HepG2 (cell line): ENCODE measurements at regions not wholly inside any gene's neighbourhood (a gene's known extent, or its start where the extent isn't known, plus 50 kb on each side); places are given as distances from the start of the nearest gene placed in this dataset.

Source experiments
- ATAC-seq: fragments of 200-7000 bp; cut with Tn5 transposase; 3 replicates; pipeline ENCODE4 v1.9.1; 2020; ENCODE audit warnings: mild to moderate bottlenecking, moderate library complexity
- BruUV-seq: library from RNA; stranded (reverse); fragments of 400-500 nt; replicated peaks from 2 replicates; lab custom pipeline; 2021; lab: Mats Ljungman, UMichigan
- CTCF ChIA-PET: fragments of 300-600 bp; formaldehyde crosslinking; extraction: SDS; loops from one replicate; lab custom pipeline; 2021; ENCODE audit warnings: low total read pairs, inconsistent platforms, low intra/inter-chr PET ratio; lab: Yijun Ruan, JAX
- POLR2A ChIA-PET: fragments of 350-600 bp; sonication (Branson Sonifier 250); formaldehyde crosslinking; loops from one replicate; lab custom pipeline; 2020; ENCODE audit warnings: antibody characterized with exemption, inconsistent platforms; lab: Yijun Ruan, JAX
- DNase-seq: peaks from one replicate; pipeline ENCODE4 v3.0.0-alpha.2; 2015; ENCODE audit warnings: low spot score
- FAIRE-seq: peaks from 3 replicates; lab custom pipeline; 2011; peaks lifted over from hg19 to GRCh38; lab: Jason Lieb, UNC
- H2AFZ ChIP-seq: one replicate; pipeline ENCODE4 v1.6.1; 2011; ENCODE audit warnings: low read length, inconsistent platforms
- H3K27ac ChIP-seq: fragments of 300-600 bp; 3 replicates; pipeline ENCODE4 v1.8.0; 2011; ENCODE audit warnings: mixed run types, mild to moderate bottlenecking, mixed read lengths, low read length, inconsistent platforms; ENCODE audit not compliant: insufficient read depth; ENCODE audit errors: extremely low read length
- H3K27me3 ChIP-seq, 2 experiments: fragments of 200-600 bp in 1 of 2; 2 replicates in 1 of 2; 3 replicates in 1 of 2; pipeline versions ENCODE4 v1.6.0 to v1.8.0; 2011; ENCODE audit warnings: low read length in 2 of 2, mild to moderate bottlenecking in 2 of 2, moderate library complexity in 2 of 2, inconsistent platforms in 1 of 2; ENCODE audit not compliant: insufficient read depth in 2 of 2, control insufficient read depth in 1 of 2
- H3K36me3 ChIP-seq, 2 experiments: fragments of 200-600 bp in 1 of 2; replicated peaks in 1 of 2; 2 replicates in 1 of 2; 3 replicates in 1 of 2; pipeline versions ENCODE4 v1.5.1 to v1.8.0; 2011; ENCODE audit warnings: low read length in 2 of 2, inconsistent platforms in 1 of 2; ENCODE audit not compliant: insufficient read depth in 2 of 2, control insufficient read depth in 1 of 2
- H3K4me1 ChIP-seq: 2 replicates; pipeline ENCODE4 v1.5.1; 2012; ENCODE audit warnings: low read length, inconsistent platforms; ENCODE audit not compliant: insufficient read depth
- H3K4me2 ChIP-seq: 2 replicates; pipeline ENCODE4 v1.6.0; 2011; ENCODE audit warnings: low read depth, low read length, inconsistent platforms
- H3K4me3 ChIP-seq, 3 experiments: fragments of 200-600 bp in 1 of 3; sonication (generic), shearing (Covaris generic) in 1 of 3; replicated peaks in 1 of 3; 2 replicates each; pipeline ENCODE4 v1.5.1; 2011 to 2016; ENCODE audit warnings: low read length in 3 of 3, inconsistent platforms in 2 of 3, low read depth in 2 of 3, mild to moderate bottlenecking in 2 of 3, control low read depth in 1 of 3, mixed read lengths in 1 of 3; ENCODE audit not compliant: insufficient read depth in 1 of 3
- H3K79me2 ChIP-seq: one replicate; pipeline ENCODE4 v1.6.1; 2011; ENCODE audit warnings: low read length, inconsistent platforms; ENCODE audit not compliant: insufficient read depth
- H3K9ac ChIP-seq: 2 replicates; pipeline ENCODE4 v1.6.0; 2011; ENCODE audit warnings: mild to moderate bottlenecking, low read depth, low read length, inconsistent platforms; ENCODE audit not compliant: insufficient read depth
- H3K9me3 ChIP-seq: 2 replicates; pipeline ENCODE4 v1.5.1; 2012; ENCODE audit warnings: mild to moderate bottlenecking, low read length
- H4K20me1 ChIP-seq: 2 replicates; pipeline ENCODE4 v1.6.0; 2011; ENCODE audit warnings: inconsistent platforms, mild to moderate bottlenecking, low read length, moderate library complexity; ENCODE audit not compliant: insufficient read depth
- AGO1 ChIP-seq: fragments of 200-400 bp; formaldehyde crosslinking; IDR thresholded peaks from 2 replicates; pipeline ENCODE4 v1.6.1; 2017; ENCODE audit warnings: mild to moderate bottlenecking, low read depth, low read length, moderate library complexity; ENCODE audit not compliant: poor library complexity, severe bottlenecking
- ATF4 ChIP-seq, 2 experiments: fragments of 450-650 bp in 1 of 2; sonication (generic) in 1 of 2; formaldehyde crosslinking; IDR thresholded peaks; 2 replicates each; pipeline versions ENCODE4 v1.5.0 to v1.8.0; 2020 to 2022; ENCODE audit warnings: mild to moderate bottlenecking in 1 of 2, missing genetic modification reagents in 1 of 2
- GPBP1L1 ChIP-seq: sonication (generic); formaldehyde crosslinking; IDR thresholded peaks from 2 replicates; pipeline ENCODE4 v1.5.0; 2020; ENCODE audit warnings: mild to moderate bottlenecking, missing genetic modification reagents
- HINFP ChIP-seq: sonication (generic); formaldehyde crosslinking; IDR thresholded peaks from 2 replicates; pipeline ENCODE4 v1.4.0; 2020; ENCODE audit warnings: low read depth, mild to moderate bottlenecking, missing genetic modification reagents
- MAF1 ChIP-seq: sonication (generic); formaldehyde crosslinking; IDR thresholded peaks from 2 replicates; pipeline ENCODE4 v1.5.0; 2020; ENCODE audit warnings: missing genetic modification reagents, borderline replicate concordance
- RFX1 ChIP-seq: fragments of 450-650 bp; IDR thresholded peaks from 2 replicates; pipeline ENCODE4 v1.6.1; 2017
- TFAP4 ChIP-seq: sonication (generic); IDR thresholded peaks from 2 replicates; pipeline ENCODE4 v1.6.1; 2016; ENCODE audit warnings: low read depth, borderline replicate concordance
- ZBTB1 ChIP-seq: sonication (generic); formaldehyde crosslinking; IDR thresholded peaks from 2 replicates; pipeline ENCODE4 v1.4.0; 2020; ENCODE audit warnings: missing genetic modification reagents, borderline replicate concordance
- ZFP62 ChIP-seq: sonication (generic); formaldehyde crosslinking; IDR thresholded peaks from 2 replicates; pipeline ENCODE4 v1.4.0; 2020; ENCODE audit warnings: missing genetic modification reagents
- ZNF276 ChIP-seq: sonication (generic); formaldehyde crosslinking; IDR thresholded peaks from 2 replicates; pipeline ENCODE4 v1.4.0; 2020; ENCODE audit warnings: mild to moderate bottlenecking, low read depth, missing genetic modification reagents
- ZNF414 ChIP-seq: sonication (generic); formaldehyde crosslinking; IDR thresholded peaks from 2 replicates; pipeline ENCODE4 v1.5.0; 2020; ENCODE audit warnings: missing genetic modification reagents
- ZNF44 ChIP-seq: sonication (generic); formaldehyde crosslinking; IDR thresholded peaks from 2 replicates; pipeline ENCODE4 v1.5.1; 2020; ENCODE audit warnings: mild to moderate bottlenecking, missing genetic modification reagents
- WGBS: methylation state at CpG from one replicate; pipeline ENCODE4 v1.1.6; 2017; ENCODE audit warnings: low lambda C conversion rate; 5-methylcytosine and 5-hydroxymethylcytosine counted together
- in situ Hi-C: cut with HindIII; loops from 2 replicates; pipeline ENCODE4 v1.10.0; 2017; ENCODE audit warnings: low pct_unique_long_range_greater_than_20kb; ENCODE audit not compliant: extremely low pct_ligation_motif_present
- intact Hi-C: fragments of 100-400 bp; cut with micrococcal nuclease; formaldehyde crosslinking; loops from one replicate; pipeline ENCODE4 v1.10.0; 2022; ENCODE audit not compliant: unreplicated experiment

- intact Hi-C loops (no loop called here), in situ Hi-C loops (no loop called here)
- ChIA-PET CTCF (no interaction called here), POLR2A (no interaction called here)
- FAIRE-seq (no peak), ATAC-seq (no peak), DNase-seq (no peak)
- WGBS = 3% methylated on average over 1 of the region's 1 CpG
- H3K4me3 ChIP-seq = no peak overlapping the region
- no peaks in the 10 kb centered on the region for H3K4me1 ChIP-seq
- H3K4me2 ChIP-seq = no peak overlapping the region
- no peaks in the 10 kb centered on the region for H3K36me3 ChIP-seq
- H3K27me3 ChIP-seq = no peaks in the 10 kb centered on the region
- no TSS peak for BruUV-seq
- H4K20me1 ChIP-seq = no peaks in the 10 kb centered on the region
- no peaks in the 10 kb centered on the region for H3K79me2 ChIP-seq
- H3K9me3 ChIP-seq = no peaks in the 10 kb centered on the region
- H3K9ac ChIP-seq = no peak overlapping the region
- H2AFZ ChIP-seq = no peak overlapping the region
- H3K27ac ChIP-seq = no peak overlapping the region
- TF ChIP-seq ZBTB1 = no peak
Observed at GRCh38 chr3:154792828-154793227, 287.3 kb upstream of the MME start.

- no TSS peak for BruUV-seq
- in situ Hi-C loops (no loop called here), intact Hi-C loops (no loop called here)
- DNase-seq (no peak), FAIRE-seq (no peak), ATAC-seq (no peak)
- Histone ChIP-seq H3K79me2 (no peaks in the 10 kb centered on the region), H3K4me1 (no peaks in the 10 kb centered on the region), H3K4me2 (no peak overlapping the region), H3K36me3 (no peaks in the 10 kb centered on the region), H3K27me3 (no peaks in the 10 kb centered on the region), H4K20me1 (no peaks in the 10 kb centered on the region), H3K4me3 (no peak overlapping the region), H3K9me3 (no peaks in the 10 kb centered on the region), H3K9ac (no peak overlapping the region), H2AFZ (no peak overlapping the region), H3K27ac (no peak overlapping the region)
- POLR2A ChIA-PET = no interaction called here
- CTCF ChIA-PET = no interaction called here
- TF ChIP-seq ZFP62 (CRISPR knock-in tag) (no peak), ZNF414 (no peak), TFAP4 (no peak), GPBP1L1 (CRISPR knock-in tag) (no peak), ATF4 (CRISPR knock-in tag; IDR thresholded peaks at IDR 0.05) (no peak), HINFP (CRISPR knock-in tag) (no peak), AGO1 (no peak), ZNF44 (CRISPR knock-in tag) (no peak), ZNF276 (CRISPR knock-in tag) (no peak), RFX1 (no peak), MAF1 (CRISPR knock-in tag) (no peak)
Observed at GRCh38 chr3:154791611-154792010, 288.5 kb upstream of the MME start.
